NB4 (cell line): ENCODE measurements at regions not wholly inside any gene's neighbourhood (a gene's known extent, or its start where the extent isn't known, plus 50 kb on each side); places are given as distances from the start of the nearest gene placed in this dataset.

Experiments
- CTCF ChIP-seq: IDR thresholded peaks from one replicate; pipeline ENCODE4 v1.5.1; 2012; ENCODE audit warnings: low read depth, low read length
- MAX ChIP-seq: IDR thresholded peaks from 2 replicates; pipeline ENCODE4 v1.6.1; 2011; ENCODE audit warnings: low read depth, low read length
- MYC ChIP-seq: IDR thresholded peaks from 2 replicates; pipeline ENCODE4 v1.6.1; 2011; ENCODE audit warnings: low read depth, low read length
- POLR2A ChIP-seq: IDR thresholded peaks from 2 replicates; pipeline ENCODE4 v1.6.1; 2011; ENCODE audit warnings: mild to moderate bottlenecking; ENCODE audit not compliant: insufficient read length; ENCODE audit errors: extremely low read depth

- TF ChIP-seq POLR2A (no peak), CTCF (no peak), MAX (no peak), MYC (no peak)
Observed at GRCh38 chr12:29908157-29908556, 124.4 kb upstream of the TMTC1 start.
